ENCODE measurements at regions not wholly inside any gene's neighbourhood (a gene's known extent, or its start where the extent isn't known, plus 50 kb on each side); places are given as distances from the start of the nearest gene placed in this dataset.
"Not testable (repeated sequence)": the region's sequence is repeated elsewhere in the genome, so short reads cannot be mapped to it uniquely, and the experiment has no call there.

DNA sequence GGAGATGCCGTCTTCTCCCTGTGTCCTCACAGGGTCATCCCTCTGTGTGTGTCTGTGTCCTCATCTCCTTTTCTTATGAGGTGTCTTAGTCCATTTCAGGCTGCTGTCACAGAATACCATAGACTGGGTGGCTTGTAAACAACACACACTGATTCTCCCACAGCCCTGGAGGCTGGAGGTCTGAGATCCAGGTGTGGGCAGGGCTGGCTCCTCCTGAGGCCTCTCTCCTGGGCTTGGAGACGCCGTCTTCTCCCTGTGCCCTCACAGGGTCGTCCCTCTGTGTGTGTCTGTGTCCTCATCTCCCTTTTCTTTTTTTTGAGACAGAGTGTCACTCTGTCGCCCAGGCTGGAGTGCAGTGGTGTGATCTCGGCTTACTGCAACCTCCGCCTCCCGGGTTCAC lies 75.9 kb downstream of the CRLF2 start:
- H4K91ac ChIP-seq (ENCODE audit: insufficient read depth, low read depth, low read length); H2AFZ ChIP-seq (replicated peaks; ENCODE audit: low read length, poor library complexity); H2AK5ac ChIP-seq (ENCODE audit: low read depth, low read length); H3K56ac ChIP-seq (ENCODE audit: extremely low read depth, insufficient read depth, low read length); DNase-seq; H3K4me1 ChIP-seq (ENCODE audit: control insufficient read depth, insufficient read depth, low read length); H3K9me1 ChIP-seq (ENCODE audit: insufficient read depth, low read length); H3K27ac ChIP-seq (ENCODE audit: insufficient read depth, low read length); H2BK20ac ChIP-seq (ENCODE audit: low read depth, low read length); H3K4me2 ChIP-seq (ENCODE audit: low read depth, low read length); H4K5ac ChIP-seq (ENCODE audit: low read depth, low read length); H2BK120ac ChIP-seq (ENCODE audit: low read depth, low read length); dilution Hi-C loops (cut with HindIII; ENCODE audit: low sequenced_read_pairs, unreplicated experiment); H3K4me3 ChIP-seq (ENCODE audit: insufficient read depth, low read depth, low read length); H4K8ac ChIP-seq (ENCODE audit: low read depth in 2 of 2, low read length in 2 of 2); H2AK9ac ChIP-seq (replicated peaks; ENCODE audit: low read depth, low read length, poor library complexity); H3K14ac ChIP-seq (replicated peaks; ENCODE audit: low read depth, low read length); intact Hi-C loops (cut with micrococcal nuclease); H3K4ac ChIP-seq (ENCODE audit: low read depth, low read length); H3K36me3 ChIP-seq (ENCODE audit: control insufficient read depth, insufficient read depth, low read length); in situ Hi-C loops (cut with MboI; ENCODE audit: low sequenced_read_pairs); H2BK15ac ChIP-seq (ENCODE audit: low read depth, low read length); H3K9ac ChIP-seq (ENCODE audit: low read depth, low read length); H3K18ac ChIP-seq (ENCODE audit: low read depth, low read length); POLR2A ChIA-PET (ENCODE audit: unreplicated experiment); H2BK5ac ChIP-seq (ENCODE audit: low read depth, low read length, poor library complexity, severe bottlenecking); H4K20me1 ChIP-seq (ENCODE audit: insufficient read depth, low read length); H3K79me1 ChIP-seq (ENCODE audit: low read depth in 1 of 2, low read length in 2 of 2); BruUV-seq (replicated peaks); H3K23ac ChIP-seq (ENCODE audit: low read depth, low read length); CTCF ChIA-PET; ATAC-seq (ENCODE audit: low read depth); H3K27me3 ChIP-seq (ENCODE audit: control insufficient read depth, insufficient read depth, low read length): not testable (repeated sequence)
- peaks cover 32% of the 10 kb centered on the region for H3K9me3 ChIP-seq (ENCODE audit: control insufficient read depth, insufficient read depth, low read length)
- WGBS, 2 experiments (ENCODE audit: extremely low coverage in 2 of 2, insufficient read length in 1 of 2), result no CpG with 5 or more reads among the region's 8 CpGs
